Neural cell (in vitro differentiated cells): ENCODE measurements at regions not wholly inside any gene's neighbourhood (a gene's known extent, or its start where the extent isn't known, plus 50 kb on each side); places are given as distances from the start of the nearest gene placed in this dataset.

Experiments used
- CTCF ChIP-seq: fragments of 450-650 bp; IDR thresholded peaks from 2 replicates; pipeline ENCODE4 v1.5.1; 2014; ENCODE audit warnings: antibody characterized with exemption, mild to moderate bottlenecking, moderate library complexity; ENCODE audit not compliant: poor library complexity, severe bottlenecking
- RAD21 ChIP-seq: fragments of 450-650 bp; conservative IDR thresholded peaks from 2 replicates; pipeline ENCODE4 v1.6.1; 2014; ENCODE audit warnings: antibody characterized with exemption, mild to moderate bottlenecking, moderate library complexity
- REST ChIP-seq: IDR thresholded peaks from 2 replicates; pipeline ENCODE4 v1.6.1; 2012; ENCODE audit warnings: borderline replicate concordance

GRCh38 chr12:13373131-13373530 lies 176.6 kb downstream of the EMP1 start:
- TF ChIP-seq CTCF (no peak), RAD21 (no peak), REST (no peak)
